ENCODE measurements at regions not wholly inside any gene's neighbourhood (a gene's known extent, or its start where the extent isn't known, plus 50 kb on each side); places are given as distances from the start of the nearest gene placed in this dataset.
A peak's percentile ranks its signal among the peaks of the same experiment; 100 is the strongest.
"Not testable (repeated sequence)": the region's sequence is repeated elsewhere in the genome, so short reads cannot be mapped to it uniquely, and the experiment has no call there.

DNA sequence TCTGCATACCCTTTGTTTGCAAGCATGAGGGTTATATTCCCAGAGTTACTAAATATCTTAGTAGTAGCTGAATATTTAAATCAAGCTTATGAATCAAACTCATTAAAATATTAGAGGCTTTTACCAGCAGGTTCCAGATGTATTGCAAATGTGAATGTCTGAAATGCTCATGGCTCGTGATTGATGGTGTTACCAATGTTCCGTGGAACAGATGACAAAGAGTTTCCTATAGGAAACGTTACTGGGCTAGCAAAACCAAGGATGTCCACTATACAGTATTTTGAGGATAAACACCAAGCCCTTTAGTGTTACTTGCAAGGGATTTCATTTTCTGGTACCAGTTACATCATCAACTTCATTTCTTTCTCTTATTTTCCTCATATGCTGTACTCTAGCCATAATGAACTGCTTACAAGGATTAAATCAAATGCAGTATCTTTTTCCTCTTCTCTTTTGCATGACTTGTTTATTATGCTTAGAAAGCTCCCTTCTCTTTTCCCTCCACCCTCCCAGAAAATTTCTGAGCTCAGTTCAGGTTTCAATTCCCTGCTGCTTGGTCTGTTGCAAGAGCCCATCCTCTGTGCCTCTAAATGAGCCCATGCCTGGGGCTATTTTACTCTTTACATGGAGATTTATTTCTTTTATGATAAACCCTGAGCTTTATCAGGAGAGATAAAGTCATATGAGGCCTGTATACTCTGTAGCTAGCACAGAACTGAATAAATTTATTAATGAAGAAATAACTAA is 1537.1 kb upstream of the GOT2 start:
- DNase-seq (ENCODE audit: low read depth), result no peak

DNA sequence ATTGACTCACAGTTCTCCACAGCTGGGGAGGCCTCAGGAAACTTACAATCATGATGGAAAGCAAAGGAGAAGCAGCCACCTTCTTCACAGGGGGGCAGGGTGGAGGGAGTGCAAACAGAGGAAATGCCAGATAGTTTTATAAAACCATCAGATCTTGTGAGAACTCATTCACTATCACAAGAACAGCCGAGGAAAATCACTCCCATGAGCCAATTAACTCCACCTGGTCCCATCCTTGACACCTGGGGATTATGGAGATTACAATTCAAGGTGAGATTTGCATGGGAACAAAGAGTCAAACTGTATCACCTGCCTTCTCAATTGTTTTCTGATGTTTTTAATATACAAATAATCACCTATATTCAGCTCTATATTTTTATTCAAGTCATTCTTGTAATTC is 1527.3 kb upstream of the GOT2 start:
- DNase-seq (ENCODE audit: low read depth), result no peak

DNA sequence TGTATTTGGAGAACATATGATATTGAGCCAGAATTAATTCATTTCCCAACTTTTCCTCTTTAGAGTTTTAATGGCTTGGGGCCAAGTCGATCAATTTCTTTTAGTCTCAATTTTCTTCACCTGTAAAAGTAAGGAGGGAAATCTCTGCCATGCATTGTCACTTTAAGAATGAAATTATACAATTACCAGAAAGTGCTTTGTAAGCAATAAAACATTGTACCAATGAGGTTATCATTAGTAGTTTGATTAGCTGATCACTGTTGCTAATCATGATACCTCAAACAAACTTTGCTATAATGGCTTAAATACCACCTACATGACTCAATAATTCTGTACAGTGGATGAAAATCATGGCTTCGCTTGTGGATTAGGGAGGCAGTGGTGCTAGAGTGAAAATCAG is 1525.8 kb upstream of the GOT2 start:
- no peak for DNase-seq (ENCODE audit: low read depth)

DNA sequence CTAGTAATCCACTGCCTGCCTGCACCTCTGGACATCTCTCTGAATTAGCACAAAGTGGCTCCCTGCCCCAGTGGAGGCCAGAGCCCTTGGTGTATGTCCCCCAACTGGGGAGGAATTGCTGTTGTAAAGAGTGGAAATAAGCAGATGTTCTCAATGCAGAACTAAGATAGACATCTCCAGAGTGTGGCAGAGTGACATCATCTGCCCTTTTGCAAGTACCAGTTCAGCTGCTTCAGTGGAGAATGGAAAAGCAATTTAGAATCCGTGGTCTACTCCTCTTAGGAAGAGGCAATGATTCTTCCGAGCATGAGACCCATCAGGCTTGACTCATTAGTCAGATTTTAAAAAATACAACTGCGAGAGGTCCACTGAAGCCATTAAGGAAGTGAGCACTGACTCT is 1512.0 kb upstream of the GOT2 start:
- DNase-seq (ENCODE audit: low read depth), result no peak

DNA sequence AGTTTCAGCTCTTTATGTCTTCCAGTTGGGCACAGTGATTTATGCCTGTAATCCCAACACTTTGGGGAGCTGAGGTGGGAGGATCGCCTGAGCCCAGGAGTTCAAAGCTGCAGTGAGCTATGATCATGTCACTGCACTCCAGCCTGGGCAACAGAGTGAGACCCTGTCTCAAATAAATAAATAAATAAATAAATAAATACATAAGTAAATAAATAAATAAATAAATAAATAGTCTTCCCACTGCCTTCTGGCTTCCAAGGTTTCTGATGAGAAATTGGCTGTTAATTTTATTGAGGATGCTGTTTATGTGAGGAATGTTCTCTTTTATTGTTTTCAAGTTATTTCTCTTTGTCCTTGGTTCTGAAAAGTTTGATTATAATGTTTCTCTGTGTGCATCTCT is 1507.6 kb upstream of the GOT2 start:
- DNase-seq (ENCODE audit: low read depth), result no peak

DNA sequence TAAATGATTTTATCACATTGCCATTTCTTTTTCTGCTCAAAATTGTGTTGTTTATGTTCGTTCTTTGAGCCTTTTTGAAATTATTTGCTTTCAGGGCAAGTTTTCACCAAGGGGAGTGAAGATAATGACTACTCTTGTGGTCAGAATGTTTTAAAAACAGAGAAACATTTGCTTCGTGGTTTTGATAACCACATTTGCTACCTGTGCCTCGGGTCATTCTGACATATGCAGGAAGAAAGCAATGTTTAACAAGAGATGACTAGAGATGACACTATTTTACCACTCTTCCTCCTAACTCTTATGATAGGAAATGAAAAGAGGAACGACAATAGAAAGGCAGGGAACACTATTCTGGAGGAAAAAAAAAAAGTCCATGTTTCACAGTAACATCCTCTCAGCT is 1496.5 kb upstream of the GOT2 start:
- no peak for DNase-seq (ENCODE audit: low read depth)

DNA sequence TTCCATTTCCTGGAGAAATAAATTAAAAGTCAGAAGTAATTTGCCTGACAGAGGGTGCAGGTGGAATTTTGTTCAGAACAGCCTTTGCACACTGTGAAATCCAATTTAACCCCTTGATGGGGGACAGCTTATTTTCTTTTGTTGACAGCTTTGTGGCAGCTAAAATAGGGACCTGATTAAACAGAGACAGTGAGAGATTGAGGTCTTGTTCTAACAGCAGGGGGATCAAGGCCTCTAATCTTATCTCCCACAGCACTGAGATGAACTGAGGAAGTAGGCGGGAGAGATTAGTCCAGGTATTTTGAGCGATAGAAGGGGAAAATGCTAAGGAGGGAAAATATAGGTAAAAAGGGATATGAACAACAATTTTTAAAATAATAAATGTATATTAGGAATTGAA is 1491.4 kb upstream of the GOT2 start:
- DNase-seq (ENCODE audit: low read depth), result no peak

DNA sequence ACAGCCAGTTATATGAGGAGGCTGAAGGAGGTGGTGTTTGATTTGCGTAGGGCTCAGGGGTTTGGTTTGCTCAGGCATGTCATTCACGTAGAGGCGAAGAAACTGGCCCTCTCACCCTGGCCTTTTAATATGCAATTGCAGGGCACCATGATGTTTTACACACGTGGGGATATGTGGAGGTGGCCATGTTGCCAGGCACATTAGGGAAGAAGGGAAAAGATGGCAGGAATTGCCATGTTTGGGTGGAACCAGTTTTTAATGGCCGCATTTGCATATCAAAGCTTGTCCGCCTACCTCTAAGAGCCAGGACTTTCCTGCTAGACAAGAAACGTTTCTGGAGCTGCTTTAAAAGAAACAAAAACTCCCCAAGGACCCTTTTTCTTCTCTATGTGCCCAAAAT is 1483.7 kb upstream of the GOT2 start:
- no peak for DNase-seq (ENCODE audit: low read depth)

DNA sequence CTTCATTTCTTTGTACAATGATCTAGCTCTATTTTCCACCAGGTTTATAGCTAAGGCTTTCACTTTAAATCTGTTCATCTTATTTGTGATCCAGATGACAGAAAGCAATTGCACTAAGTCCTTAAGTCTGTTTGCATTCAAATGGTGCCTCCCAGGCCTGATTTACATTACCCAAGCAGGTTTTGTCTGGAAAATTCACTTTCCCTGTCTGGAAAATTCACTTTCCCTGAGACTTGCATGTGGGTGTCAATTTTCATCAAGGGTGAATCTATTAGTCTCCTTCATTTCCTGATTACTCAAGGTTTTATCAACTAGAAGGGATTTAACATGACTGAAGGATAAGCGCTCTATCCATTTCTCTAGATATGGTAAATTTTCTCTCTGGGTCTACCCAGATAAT is 1480.2 kb upstream of the GOT2 start:
- no peak for DNase-seq (ENCODE audit: low read depth)

DNA sequence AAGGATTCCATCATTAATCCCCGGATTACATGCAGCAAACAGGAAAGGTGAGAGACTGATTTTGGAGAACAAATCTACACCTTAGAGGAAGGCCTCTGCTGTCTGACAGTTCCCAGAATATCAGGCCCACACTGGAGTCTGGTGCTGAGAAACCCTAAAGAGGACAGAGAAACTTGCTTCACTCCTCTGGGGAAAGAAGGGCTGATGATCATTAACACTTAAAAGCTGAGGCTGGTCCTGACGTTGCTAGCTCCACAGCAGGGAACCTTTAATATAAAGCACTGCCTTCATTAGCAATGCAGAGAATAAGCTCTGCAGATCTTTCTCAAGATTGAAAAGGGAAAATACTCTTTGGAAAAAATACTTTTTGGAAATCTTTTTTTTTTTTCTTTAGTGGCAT is 1472.4 kb upstream of the GOT2 start:
- DNase-seq (ENCODE audit: low read depth), result no peak

DNA sequence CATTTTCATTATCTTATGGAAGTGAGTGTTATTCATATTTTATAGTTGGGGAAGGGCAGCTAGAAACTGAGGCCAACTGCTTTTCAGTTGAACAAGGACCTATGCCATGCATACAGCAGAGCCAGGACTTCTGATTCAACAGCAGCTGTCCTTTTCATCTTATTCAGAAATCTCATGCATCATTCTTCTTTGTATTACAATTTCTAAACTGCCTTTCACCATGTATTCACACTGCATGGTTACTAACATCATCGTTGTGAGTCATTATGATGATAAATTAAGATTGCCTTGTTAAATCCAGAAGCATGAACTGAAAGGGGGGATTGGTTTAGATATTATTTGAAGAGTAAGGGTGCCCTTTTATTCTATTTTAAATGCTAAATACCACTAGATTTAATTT is 1470.1 kb upstream of the GOT2 start:
- no peak for DNase-seq (ENCODE audit: low read depth)

DNA sequence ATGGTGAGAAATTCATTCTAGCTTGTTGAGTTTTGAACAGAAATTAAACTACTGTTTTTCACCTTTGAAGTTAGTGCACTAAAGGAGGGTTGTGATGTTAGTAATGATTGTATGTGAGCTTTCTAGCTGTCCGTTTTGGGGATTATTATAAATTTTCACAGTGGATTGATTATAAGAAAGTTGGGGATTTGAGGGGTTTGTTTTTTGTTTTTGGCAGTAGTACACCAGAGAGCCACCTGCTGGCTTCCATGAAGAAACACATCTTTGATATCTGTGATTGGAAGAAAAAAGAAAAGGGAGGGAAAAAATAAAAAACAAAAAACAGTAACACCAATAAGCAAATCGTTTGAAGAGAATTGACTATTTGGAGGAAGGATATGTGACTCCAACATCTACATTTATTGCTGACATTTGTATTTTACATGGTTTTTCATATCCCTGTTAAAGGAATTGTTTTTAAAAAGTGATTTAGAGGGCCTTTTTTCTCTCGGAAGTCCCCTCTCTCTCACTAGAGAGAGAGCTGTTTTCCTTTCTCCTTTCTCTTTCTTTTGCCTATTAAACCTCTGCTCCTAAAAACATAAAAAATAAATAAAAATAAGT is 1469.5 kb upstream of the GOT2 start:
- no peak for DNase-seq (ENCODE audit: low read depth)

DNA sequence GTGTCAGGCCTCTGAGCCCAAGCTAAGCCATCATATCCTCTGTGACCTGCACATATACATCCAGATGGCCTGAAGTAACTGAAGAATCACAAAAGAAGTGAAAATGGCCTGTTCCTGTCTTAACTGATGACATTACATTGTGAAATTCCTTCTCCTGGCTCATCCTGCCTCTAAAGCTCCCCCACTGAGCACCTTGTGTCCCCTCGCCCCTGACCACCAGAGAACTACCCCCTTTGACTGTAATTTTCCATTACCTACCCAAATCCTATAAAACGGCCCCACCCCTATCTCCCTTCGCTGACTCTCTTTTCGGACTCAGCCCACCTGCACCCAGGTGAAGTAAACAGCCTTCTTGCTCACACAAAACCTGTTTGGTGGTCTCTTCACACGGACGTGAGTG is 1466.6 kb upstream of the GOT2 start:
- not testable (repeated sequence) for DNase-seq (ENCODE audit: low read depth)

DNA sequence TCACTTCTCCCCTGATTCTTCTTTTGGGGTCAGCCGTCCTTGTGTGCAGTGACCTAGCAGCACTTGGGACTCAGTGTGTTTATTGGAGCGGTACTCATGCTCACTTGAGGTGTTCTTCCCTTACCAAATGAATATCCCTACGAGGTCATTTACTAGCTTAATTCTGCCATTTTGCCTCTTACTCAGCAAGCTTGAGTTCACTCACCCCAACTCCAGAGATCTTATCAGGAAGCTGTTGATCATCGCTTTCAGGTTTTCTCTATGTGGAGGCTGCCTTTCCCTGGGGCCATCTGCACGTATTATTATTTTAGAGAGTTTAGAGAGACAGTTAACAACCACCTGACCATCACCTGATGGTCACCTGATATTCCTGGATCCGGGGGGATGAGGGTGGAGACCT is 1466.0 kb upstream of the GOT2 start:
- DNase-seq (ENCODE audit: low read depth), result no peak

DNA sequence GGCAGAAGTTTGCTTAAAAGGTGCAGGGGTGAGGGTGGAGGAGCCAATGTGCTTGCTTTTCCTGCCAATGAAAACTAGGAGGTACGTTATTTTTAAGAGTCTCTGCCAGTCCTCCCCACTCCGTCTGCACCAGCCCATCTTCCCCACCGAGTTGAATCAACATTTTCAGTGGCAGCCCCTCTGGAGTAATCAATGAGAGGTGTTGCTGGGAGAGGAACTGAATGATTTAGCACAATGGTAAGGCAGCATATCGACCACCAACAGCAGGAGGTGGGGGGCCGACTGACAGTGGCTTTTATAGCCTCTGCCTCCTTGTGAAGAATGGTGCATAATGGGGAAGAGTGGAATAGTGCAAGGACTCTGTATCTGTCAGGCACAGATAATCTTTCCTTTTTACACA is 1465.0 kb upstream of the GOT2 start:
- DNase-seq (ENCODE audit: low read depth), result no peak

DNA sequence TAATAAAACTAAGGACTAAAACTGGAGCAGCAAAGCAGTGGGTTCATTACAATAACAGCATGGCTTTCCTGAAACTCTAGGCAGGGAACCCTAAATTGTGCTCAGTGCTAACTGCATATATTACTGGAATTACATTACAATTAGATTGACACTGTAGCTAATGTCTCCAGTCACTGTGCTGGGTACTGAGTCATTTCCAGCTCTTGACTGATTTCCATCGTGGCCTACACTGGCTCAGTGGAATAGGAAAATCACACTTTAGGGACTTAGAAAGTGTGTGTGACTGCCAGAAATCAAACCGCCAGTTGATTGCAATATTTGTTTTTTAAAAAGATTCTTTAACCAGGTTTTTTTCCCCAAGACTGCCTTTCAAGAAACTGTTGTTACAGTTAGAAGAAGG is 1447.4 kb upstream of the GOT2 start:
- no peak for DNase-seq (ENCODE audit: low read depth)

DNA sequence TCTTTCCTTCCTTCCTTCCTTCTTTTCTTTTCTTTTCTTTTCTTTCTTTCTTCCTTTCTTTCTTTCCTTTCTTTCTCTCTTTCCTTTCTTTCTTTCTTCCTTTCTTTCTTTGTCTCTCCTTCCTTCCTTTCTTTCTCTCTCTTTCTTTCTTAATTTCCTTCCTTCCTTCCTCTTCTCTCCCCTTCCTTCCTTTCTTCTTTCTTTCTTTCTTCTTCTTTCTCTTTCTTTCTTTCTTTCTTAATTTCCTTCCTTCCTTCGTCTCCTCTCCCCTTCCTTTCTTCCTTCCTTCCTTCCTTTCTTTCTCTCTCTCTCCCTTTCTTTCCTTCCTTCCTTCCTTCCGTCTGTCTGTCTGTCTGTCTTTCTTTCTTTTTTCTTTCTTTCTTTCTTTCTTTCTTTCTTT is 1446.5 kb upstream of the GOT2 start:
- DNase-seq (ENCODE audit: low read depth), result no peak

DNA sequence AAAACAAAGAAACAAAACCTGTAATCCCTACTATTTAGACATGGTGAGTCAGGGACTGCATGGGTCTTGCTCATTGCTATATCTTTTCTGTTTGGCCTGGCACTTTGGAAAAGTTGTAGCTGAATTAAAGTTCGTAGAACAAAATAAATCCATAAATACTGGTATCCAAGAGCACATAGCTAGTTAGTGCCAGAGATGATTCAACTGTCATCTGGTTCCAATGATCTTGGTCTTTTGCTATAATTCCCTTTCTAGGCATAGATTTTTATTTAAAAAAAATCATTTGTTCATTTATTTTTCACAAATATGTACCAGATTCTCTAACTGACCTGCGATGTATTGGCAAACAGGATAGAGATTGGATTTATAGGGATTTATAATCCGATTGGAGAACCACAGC is 1436.1 kb upstream of the GOT2 start:
- no peak for DNase-seq (ENCODE audit: low read depth)

DNA sequence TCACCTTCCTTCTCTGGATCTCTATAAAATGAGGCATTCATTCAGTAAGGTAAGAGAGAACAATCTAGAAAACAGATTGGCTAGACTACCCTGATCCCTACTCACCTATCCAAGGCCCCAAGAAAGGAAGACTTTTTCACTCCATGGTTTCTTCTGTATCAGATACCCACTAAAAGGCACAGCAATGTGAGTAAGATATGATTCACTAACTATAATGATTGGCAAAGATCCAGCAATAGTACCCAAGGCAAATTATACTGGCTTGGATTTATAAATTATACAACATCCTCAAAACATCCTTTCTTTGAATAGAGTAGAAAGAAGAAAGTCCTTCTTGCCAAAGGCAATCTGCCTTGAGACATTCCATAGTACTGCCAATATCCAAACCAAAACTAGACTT is 1432.0 kb upstream of the GOT2 start:
- no peak for DNase-seq (ENCODE audit: low read depth)

DNA sequence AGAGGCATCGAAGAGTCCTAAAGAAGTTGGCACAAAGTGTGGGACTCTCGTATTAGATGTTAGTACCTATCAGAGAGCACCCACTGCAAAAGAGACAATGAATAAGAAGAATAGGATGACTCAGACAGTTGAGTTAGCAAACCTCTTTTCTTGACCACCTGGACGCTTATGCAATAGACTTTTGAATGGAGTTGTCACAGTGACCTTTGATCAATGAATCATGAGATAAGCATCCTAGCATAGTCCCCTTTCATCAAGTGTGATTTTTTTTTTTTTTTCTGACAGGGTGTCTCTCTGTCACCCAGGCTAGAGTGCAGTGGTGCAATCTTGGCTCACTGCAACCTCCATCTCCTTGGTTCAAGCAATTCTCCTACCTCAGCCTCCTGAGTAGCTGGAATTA is 1417.9 kb upstream of the GOT2 start:
- DNase-seq (ENCODE audit: low read depth), result no peak

DNA sequence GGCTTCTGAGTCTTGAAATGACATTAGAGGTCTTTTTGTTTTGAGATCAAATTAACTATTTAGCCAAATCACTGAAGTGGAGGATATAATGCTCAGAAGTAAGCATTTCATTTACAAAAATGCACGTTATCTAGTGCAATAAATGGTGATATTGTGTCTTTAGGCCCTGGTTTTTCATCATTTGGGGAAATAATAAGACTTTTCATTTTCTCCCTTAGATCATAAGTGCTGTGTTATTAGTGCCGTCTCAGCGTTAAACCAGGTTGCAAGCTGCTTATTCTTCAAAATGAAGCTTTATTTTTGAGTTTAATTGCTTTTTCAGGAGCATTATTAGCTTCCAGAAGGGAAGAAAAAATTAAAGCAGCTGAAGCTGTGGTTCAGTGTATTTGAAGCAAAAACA is 1416.8 kb upstream of the GOT2 start:
- DNase-seq (ENCODE audit: low read depth), result no peak

DNA sequence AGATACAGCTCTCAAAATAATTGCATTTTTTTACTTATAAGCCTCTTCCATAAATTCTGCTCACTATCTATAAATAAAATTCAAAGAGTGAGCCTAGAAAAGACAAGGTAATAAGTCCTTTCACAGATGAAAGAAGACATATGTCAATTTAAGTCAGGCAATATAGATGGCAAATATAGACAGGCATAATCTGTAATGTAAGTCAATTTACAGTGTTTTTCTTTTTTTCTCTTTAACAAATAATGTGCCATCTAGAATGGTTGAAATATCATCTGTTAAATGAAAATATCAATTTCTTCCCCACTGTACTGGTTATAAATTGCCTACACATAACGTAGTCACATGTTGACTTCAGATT is 1409.2 kb upstream of the GOT2 start:
- no peak for DNase-seq (ENCODE audit: low read depth)

DNA sequence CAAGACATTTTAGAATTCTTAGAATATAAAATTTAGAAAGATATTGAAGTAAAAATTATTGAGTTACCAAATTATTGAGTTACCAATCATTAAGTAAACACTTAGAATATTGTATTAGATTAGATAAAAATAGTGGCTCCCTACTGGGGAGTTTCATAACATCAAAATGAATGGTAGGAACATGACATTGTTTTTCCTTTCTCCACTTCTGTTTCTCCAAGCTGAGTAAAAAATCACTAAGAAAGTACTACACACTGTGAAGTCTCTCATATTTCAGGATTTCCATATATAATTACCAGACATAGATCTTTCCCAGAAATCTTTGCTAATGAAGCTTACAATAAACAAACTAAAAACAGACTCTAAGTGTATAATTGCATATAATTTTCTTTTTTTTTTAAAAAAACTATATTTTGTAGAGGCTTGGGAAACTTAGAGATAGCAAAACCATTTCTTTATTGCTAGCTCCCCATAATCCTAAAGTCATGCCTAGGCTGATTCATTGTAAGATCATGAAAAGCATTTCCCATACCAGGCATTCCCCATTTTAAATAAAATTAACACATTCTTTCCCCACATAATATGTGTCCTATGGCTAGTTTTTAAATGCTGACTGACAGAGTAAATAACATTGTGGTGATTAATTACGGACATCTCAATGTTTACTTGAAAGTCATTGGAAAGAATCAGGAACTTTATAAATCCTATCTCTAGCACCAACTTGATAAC is 1408.7 kb upstream of the GOT2 start:
- peak; percentile 72 for DNase-seq (ENCODE audit: low read depth)

DNA sequence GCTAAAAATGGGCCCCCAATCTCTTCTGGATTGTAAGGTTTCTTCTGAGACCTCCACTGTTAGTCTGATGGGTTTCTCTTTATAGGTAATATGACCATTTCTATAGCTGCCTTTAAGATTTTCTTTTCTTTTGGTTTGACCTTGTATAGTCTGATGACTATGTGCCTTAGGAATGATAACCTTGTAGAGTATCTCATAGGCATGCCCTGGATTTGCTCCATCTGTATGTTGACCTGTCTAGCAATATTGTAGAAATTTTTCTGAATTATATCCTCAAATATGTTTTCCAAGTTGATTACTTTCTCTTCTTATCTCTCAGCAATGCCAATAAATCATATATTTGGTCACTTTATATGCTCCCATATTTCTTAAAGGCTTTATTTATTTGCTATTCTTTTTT is 1403.8 kb upstream of the GOT2 start:
- peak; percentile 69 for DNase-seq (ENCODE audit: low read depth)
